PC-3 (cell line): ENCODE measurements at regions not wholly inside any gene's neighbourhood (a gene's known extent, or its start where the extent isn't known, plus 50 kb on each side); places are given as distances from the start of the nearest gene placed in this dataset.

Experiments
- ATAC-seq: fragments of 200-7000 bp; cut with Tn5 transposase; 2 replicates; pipeline ENCODE4 v1.9.1; 2020; ENCODE audit warnings: mild to moderate bottlenecking, moderate library complexity
- BruUV-seq: library from RNA; stranded (reverse); fragments of 400-500 nt; replicated peaks from 2 replicates; lab custom pipeline; 2021; lab: Mats Ljungman, UMichigan
- CTCF ChIA-PET: fragments of 300-600 bp; sonication (Branson Sonifier 250); formaldehyde crosslinking; loops from one replicate; lab custom pipeline; 2022; ENCODE audit warnings: antibody characterized with exemption; lab: Charles Lee
- POLR2A ChIA-PET: fragments of 300-600 bp; sonication (Branson Sonifier 250); formaldehyde crosslinking; loops from one replicate; lab custom pipeline; 2022; ENCODE audit warnings: antibody characterized with exemption; ENCODE audit not compliant: unreplicated experiment; lab: Charles Lee
- DNase-seq: peaks from one replicate; pipeline ENCODE4 v3.0.0-alpha.2; 2015
- H2AFZ ChIP-seq: fragments of 300-600 bp; sonication (generic); 2 replicates; pipeline ENCODE4 v1.6.0; 2016; ENCODE audit warnings: antibody characterized with exemption, low read length
- H3F3A ChIP-seq: fragments of 300-600 bp; sonication (generic); one replicate; pipeline ENCODE4 v1.6.0; 2017; ENCODE audit warnings: antibody characterized with exemption, low read length, control low read depth, mild to moderate bottlenecking; ENCODE audit not compliant: unreplicated experiment
- H3K27ac ChIP-seq: fragments of 300-600 bp; sonication (generic); 2 replicates; pipeline ENCODE4 v1.5.1; 2016; ENCODE audit warnings: mild to moderate bottlenecking, low read length
- H3K27me3 ChIP-seq: fragments of 300-600 bp; sonication (generic); 2 replicates; pipeline ENCODE4 v1.6.1; 2016; ENCODE audit warnings: low read length, mixed read lengths
- H3K36me3 ChIP-seq: fragments of 300-600 bp; sonication (generic); 2 replicates; pipeline ENCODE4 v1.6.1; 2016; ENCODE audit warnings: low read depth, mixed run types, low read length, mixed read lengths
- H3K4me1 ChIP-seq: fragments of 300-600 bp; sonication (generic); 2 replicates; pipeline ENCODE4 v1.5.1; 2016; ENCODE audit warnings: low read length; ENCODE audit not compliant: insufficient read depth
- H3K4me2 ChIP-seq: fragments of 300-600 bp; sonication (generic); 2 replicates; pipeline ENCODE4 v1.6.0; 2016; ENCODE audit warnings: low read length
- H3K4me3 ChIP-seq: fragments of 300-600 bp; sonication (generic); 2 replicates; pipeline ENCODE4 v1.5.1; 2016; ENCODE audit warnings: mild to moderate bottlenecking, low read length, mixed read lengths
- H3K79me2 ChIP-seq: fragments of 300-600 bp; sonication (generic); 2 replicates; pipeline ENCODE4 v1.6.1; 2017; ENCODE audit warnings: low read length, mixed read lengths
- H3K9ac ChIP-seq: fragments of 300-600 bp; sonication (generic); 2 replicates; pipeline ENCODE4 v1.6.0; 2016; ENCODE audit warnings: mild to moderate bottlenecking, low read length
- H3K9me2 ChIP-seq: fragments of 300-600 bp; sonication (generic); replicated peaks from 2 replicates; pipeline ENCODE4 v1.6.1; 2016; ENCODE audit warnings: mixed run types, low read length, mixed read lengths
- H3K9me3 ChIP-seq: fragments of 300-600 bp; sonication (generic); 2 replicates; pipeline ENCODE4 v1.6.1; 2016; ENCODE audit warnings: low read length, mixed read lengths
- H4K20me1 ChIP-seq: fragments of 300-600 bp; sonication (generic); 2 replicates; pipeline ENCODE4 v1.6.1; 2016; ENCODE audit warnings: low read length, mixed read lengths
- CTCF ChIP-seq: fragments of 300-600 bp; sonication (generic); conservative IDR thresholded peaks from 2 replicates; pipeline ENCODE4 v1.5.1; 2017; ENCODE audit warnings: antibody characterized with exemption, low read depth, mild to moderate bottlenecking, low read length
- EZH2 ChIP-seq: fragments of 300-600 bp; sonication (generic); IDR thresholded peaks from one replicate; pipeline ENCODE4 v1.6.1; 2017; ENCODE audit warnings: antibody characterized with exemption, mild to moderate bottlenecking, low read length; ENCODE audit not compliant: unreplicated experiment
- EZH2phosphoT487 ChIP-seq: fragments of 300-600 bp; sonication (generic); IDR thresholded peaks from 2 replicates; pipeline ENCODE4 v1.6.1; 2018; ENCODE audit warnings: mild to moderate bottlenecking, antibody characterized with exemption, low read length, borderline replicate concordance
- intact Hi-C: fragments of 100-400 bp; cut with micrococcal nuclease; formaldehyde crosslinking; loops from 2 replicates; pipeline ENCODE4 v1.9.0; 2023

DNA sequence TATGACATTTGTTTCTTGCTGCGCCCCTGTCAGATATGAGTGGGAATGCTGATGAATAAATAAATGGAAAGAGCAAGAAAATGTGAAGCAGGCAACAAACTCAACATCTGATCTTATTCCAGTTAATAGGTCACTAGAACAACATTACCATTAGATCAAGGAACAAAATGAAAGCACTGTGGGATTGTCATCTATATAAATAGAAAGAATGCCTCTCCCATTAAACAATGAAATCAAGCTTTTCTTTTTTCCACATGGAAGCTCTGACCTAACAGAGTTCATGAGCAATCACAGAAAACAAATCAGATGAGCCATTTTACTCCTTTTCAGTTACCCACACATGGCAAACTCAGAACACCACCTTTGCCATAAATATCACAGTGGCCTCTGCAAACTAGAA lies 354.8 kb downstream of the SUCLA2 start:
- Histone ChIP-seq H2AFZ (no peak overlapping the region), H3K36me3 (no peaks in the 10 kb centered on the region), H3K4me3 (no peak overlapping the region), H3K79me2 (no peaks in the 10 kb centered on the region), H3K9me3 (no peaks in the 10 kb centered on the region), H3K9ac (no peak overlapping the region), H3K9me2 (no peaks in the 10 kb centered on the region), H3K27me3 (no peaks in the 10 kb centered on the region), H4K20me1 (no peaks in the 10 kb centered on the region), H3K27ac (no peak overlapping the region), H3F3A (no peaks in the 10 kb centered on the region), H3K4me1 (no peaks in the 10 kb centered on the region), H3K4me2 (no peak overlapping the region)
- no peak for DNase-seq
- ChIA-PET CTCF (no interaction called here), POLR2A (no interaction called here)
- no TSS peak for BruUV-seq
- intact Hi-C loops, result no loop called here
- TF ChIP-seq CTCF (no peak), EZH2 (no peak), EZH2phosphoT487 (no peak)
- ATAC-seq, result no peak

- CTCF ChIA-PET, result no interaction called here
- BruUV-seq, result no TSS peak
Observed at GRCh38 chr13:47639738-47640447, 361.2 kb downstream of the SUCLA2 start.

GRCh38 chr13:47638627-47639026 lies 362.4 kb downstream of the SUCLA2 start:
- no peaks in the 10 kb centered on the region for H4K20me1 ChIP-seq
- no peaks in the 10 kb centered on the region for H3K4me1 ChIP-seq
- H2AFZ ChIP-seq, result no peak overlapping the region
- no peaks in the 10 kb centered on the region for H3K9me3 ChIP-seq
- H3K4me3 ChIP-seq, result no peak overlapping the region
- H3K27me3 ChIP-seq, result no peaks in the 10 kb centered on the region
- no peak overlapping the region for H3K4me2 ChIP-seq
- no peaks in the 10 kb centered on the region for H3K36me3 ChIP-seq
- ATAC-seq (no peak), DNase-seq (no peak)
- H3K9ac ChIP-seq, result no peak overlapping the region
- CTCF ChIA-PET, result no interaction called here
- POLR2A ChIA-PET, result no interaction called here
- intact Hi-C loops, result no loop called here
- no peaks in the 10 kb centered on the region for H3K9me2 ChIP-seq
- no peaks in the 10 kb centered on the region for H3K79me2 ChIP-seq
- no TSS peak for BruUV-seq
- H3K27ac ChIP-seq, result no peak overlapping the region
- no peaks in the 10 kb centered on the region for H3F3A ChIP-seq
- TF ChIP-seq EZH2phosphoT487 (no peak), CTCF (no peak), EZH2 (no peak)

More at GRCh38 chr13:47639738-47640447, 361.2 kb downstream of the SUCLA2 start:
- POLR2A ChIA-PET, result no interaction called here
- H3K27me3 ChIP-seq, result no peaks in the 10 kb centered on the region
- H3K9me3 ChIP-seq, result no peaks in the 10 kb centered on the region
- no peak for TF ChIP-seq EZH2
- H3F3A ChIP-seq, result no peaks in the 10 kb centered on the region
- H3K4me3 ChIP-seq, result no peak overlapping the region
- no peaks in the 10 kb centered on the region for H3K4me1 ChIP-seq
- no peaks in the 10 kb centered on the region for H3K36me3 ChIP-seq
- peak; percentile 2 for DNase-seq
- ATAC-seq, result no peak
- intact Hi-C loops, result no loop called here
- H3K9ac ChIP-seq, result no peak overlapping the region
- H3K9me2 ChIP-seq, result no peaks in the 10 kb centered on the region
- H2AFZ ChIP-seq, result no peak overlapping the region
- H3K4me2 ChIP-seq, result no peak overlapping the region
- no peaks in the 10 kb centered on the region for H4K20me1 ChIP-seq
- no peaks in the 10 kb centered on the region for H3K79me2 ChIP-seq
- no peak overlapping the region for H3K27ac ChIP-seq
